GM18858 (cell line): ENCODE measurements at regions not wholly inside any gene's neighbourhood (a gene's known extent, or its start where the extent isn't known, plus 50 kb on each side); places are given as distances from the start of the nearest gene placed in this dataset.

ENCODE experiments used
- ATAC-seq: cut with Tn5 transposase; IDR thresholded peaks from one replicate; pipeline ENCODE4 v1.9.1; 2021; ENCODE audit not compliant: unreplicated experiment

DNA sequence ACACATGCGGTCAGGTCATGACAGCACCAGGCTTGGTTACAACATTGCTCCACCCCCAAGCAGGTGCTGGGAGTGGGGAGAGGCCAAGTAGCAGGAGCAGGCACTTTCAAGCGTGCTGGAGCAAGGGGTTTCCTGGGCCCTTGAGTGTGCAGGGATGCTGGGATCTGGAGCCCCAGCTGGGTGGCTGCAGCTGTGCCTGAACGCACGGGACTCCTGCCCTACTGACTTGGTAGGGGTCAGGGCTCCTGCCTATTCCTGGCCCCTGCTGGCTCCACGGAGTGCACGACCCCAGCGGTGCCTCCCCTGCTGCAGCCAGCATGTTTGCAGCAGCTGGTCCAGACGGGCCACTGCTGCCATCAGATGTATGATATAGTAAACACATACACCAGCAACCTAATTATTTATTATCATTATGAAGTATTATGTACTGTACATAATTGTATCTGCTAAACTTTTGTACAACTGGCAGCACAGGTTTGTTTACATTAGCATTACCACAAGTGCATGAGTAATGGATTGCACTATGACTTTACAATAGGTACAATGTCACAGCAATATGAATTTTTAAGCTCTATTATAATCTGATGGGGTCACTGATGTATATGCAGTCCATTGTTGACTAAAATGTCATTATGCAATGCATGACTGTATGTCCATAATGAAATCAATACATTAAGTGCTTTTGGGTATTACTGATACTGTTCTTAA is 620.6 kb downstream of the RAPGEF2 start:
- ATAC-seq, result no peak

DNA sequence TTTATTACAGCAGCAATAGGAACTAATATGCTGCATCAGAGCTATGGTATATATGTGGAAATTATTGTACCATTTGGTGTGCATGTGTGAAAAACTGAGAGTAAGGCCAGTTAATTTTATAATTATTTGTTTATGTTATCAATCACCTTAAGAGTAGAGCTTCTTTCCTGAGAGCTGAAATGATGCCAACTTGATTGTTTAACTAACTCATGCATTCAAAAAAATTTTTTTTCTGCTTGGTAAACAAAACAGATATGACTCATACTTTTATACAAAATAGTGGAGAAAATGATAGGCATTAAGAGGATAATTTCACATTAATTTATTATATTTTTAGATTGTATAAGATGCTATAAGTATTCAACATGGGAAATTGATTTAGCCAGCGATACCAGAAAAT is 622.7 kb downstream of the RAPGEF2 start:
- ATAC-seq, result no peak

- ATAC-seq, result no peak
Measured at GRCh38 chr4:159735281-159736207, 632.7 kb downstream of the RAPGEF2 start.

DNA sequence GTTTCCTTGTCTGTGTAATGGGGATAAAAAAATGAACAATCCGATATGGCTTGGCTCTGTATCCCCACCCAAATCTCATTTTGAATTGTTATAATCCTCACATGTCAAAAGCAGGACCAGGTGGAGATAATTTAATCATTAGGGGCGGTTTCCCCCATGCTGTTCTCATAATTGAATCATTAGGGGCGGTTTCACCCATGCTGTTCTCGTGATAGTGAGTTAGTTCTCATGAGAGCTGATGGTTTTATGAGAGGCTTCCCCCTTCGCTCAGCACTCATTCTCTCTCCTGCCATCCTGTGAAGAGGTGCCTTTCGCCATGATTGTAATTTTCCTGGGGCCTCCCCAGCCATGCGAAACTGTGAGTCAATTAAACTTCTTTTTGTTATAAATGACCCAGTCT is 633.5 kb downstream of the RAPGEF2 start:
- no peak for ATAC-seq

- no peak for ATAC-seq
Measured at GRCh38 chr4:159743971-159744370, 641.1 kb downstream of the RAPGEF2 start.

DNA sequence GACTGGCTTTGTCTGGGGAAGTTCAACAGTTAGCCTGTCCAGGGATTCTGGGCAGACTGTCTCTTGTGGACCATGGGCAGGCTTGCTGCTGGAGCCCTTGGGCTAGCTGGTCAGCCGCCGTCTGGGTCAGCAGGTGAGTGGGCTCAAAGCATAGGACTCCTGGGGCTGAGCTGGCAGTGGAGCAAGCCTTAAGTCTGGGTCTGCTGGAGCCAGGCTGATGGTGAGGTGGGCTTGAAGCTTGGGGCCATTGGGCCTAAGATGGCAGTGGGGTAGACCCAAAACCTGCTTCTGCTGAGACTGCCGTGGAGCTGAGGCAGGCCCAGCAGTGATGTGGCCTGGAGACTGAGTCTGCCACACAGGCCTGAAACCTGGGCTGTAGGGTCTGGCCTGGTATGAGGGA is 645.1 kb downstream of the RAPGEF2 start:
- ATAC-seq, result no peak

DNA sequence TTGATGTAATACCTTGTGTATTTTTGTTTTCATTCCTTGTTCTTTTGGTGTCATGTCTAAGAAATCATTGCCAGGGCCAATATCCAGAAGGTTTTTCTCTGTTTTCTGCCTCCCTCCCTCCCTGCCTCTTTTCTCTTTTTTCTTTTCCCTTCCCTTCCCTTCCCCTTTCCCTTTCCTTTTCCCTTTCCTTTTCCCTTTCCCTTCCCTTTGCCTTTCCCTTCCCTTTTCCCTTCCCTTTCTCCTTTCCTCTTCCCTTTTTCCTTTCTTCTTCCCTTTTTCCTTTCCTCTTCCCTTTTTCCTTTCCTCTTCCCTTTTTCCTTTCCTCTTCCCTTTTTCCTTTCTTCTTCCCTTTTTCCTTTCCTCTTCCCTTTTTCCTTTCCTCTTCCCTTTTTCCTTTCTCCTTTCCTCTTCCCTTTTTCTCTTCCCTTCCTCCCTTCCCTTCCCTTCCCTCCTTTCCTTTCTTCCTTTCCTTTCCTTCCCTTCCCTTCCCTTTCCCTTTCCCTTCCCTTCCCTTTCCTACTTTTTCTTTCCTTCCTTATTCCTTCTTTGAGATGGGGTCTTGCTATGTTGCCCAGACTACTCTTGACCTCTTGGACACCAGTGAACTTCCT is 646.1 kb downstream of the RAPGEF2 start:
- no peak for ATAC-seq

DNA sequence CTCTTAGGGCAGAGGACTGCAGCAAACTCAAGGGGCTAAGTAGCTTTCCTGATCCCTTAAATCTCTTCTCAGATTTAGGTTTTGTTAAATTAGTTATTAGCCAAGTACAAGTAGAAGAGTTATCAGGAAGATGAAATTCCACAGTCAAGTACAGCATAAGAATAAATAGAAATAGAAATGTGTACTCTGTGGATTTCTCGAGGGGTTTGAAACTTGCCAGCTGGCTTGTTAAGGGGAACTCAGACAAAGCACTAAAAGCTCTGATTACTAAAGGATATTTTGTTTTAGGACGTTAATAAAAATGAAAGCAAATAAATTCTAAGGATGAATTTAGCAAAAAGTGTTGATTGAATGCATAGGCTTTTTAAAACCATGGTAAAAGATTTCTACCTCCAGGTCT is 654.6 kb downstream of the RAPGEF2 start:
- no peak for ATAC-seq

DNA sequence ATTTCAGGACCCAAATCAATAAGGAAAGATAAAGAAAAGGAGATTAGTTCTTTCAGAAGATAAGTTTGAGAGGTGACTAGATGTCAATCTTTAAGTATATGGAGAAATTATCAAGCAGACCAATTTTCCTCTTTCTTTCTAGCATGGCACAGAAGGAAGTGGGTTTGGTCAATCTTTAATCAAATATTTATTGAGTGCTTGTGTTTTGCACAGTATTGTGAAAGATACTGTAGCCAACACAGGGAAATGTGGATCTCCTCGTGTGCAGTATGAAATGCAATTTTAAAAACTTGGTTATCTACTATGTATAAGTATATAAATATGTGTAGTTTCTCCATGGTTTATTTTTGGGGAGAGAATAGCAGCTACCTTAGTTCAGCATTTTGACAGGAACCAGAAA is 655.2 kb downstream of the RAPGEF2 start:
- no peak for ATAC-seq

- ATAC-seq, result no peak
Measured at GRCh38 chr4:159762672-159763071, 659.8 kb downstream of the RAPGEF2 start.

- peak; percentile 87 for ATAC-seq
Measured at GRCh38 chr4:159764343-159764952, 661.6 kb downstream of the RAPGEF2 start.

DNA sequence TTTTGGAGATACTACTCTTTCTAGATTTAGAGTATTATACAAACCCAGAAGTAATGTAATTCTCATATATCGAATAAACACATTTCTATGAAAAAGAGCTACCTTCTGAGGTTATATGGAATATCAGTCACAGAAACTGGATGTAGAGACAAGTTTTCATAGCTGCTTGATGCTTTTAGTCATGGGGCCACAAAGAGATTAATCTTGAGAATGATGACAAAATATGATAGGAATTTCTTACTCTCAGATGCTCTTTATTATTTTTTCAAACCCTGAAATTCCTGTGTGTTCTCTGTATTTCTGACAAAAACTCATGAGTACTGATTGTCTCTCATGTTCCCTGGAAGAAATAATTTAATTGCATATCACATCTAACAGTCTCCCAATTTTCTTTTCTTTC is 662.5 kb downstream of the RAPGEF2 start:
- no peak for ATAC-seq

DNA sequence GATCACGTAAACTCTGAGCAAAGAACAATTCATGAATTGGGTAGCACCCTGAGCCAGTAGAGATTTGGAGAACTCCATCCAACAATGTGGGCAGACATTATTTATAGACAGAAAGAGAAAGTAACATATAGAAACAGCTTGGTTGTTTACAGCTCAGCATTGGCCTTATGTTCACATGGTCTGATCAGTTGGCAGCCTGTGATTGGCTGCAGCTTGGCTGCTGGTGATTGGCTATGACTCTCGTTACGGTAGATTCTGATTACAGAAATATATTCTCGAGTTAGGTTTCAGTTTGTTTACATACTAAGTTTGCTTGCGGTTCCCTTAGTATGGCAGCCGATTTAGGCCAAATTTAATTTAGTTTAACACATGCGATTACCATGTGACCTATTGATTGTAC is 663.4 kb downstream of the RAPGEF2 start:
- ATAC-seq, result no peak

DNA sequence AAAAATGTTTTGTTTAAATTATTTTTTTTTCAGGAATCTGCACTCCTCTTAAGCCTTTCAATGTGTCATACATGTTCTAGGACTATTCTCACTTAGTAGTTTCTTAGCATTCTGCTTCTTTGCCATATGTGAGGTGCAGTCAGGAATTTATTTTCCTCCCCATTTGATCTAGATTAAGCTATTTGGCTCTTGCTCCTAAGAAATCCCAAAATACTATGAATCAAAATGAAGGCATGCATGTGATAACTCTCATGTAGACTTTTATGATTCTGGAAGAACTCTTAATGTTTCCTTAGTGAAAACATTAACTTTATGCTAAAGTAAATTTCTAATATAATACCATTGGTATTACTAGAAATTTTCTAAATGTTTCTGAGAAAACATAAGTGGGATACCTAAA is 664.5 kb downstream of the RAPGEF2 start:
- ATAC-seq, result no peak

DNA sequence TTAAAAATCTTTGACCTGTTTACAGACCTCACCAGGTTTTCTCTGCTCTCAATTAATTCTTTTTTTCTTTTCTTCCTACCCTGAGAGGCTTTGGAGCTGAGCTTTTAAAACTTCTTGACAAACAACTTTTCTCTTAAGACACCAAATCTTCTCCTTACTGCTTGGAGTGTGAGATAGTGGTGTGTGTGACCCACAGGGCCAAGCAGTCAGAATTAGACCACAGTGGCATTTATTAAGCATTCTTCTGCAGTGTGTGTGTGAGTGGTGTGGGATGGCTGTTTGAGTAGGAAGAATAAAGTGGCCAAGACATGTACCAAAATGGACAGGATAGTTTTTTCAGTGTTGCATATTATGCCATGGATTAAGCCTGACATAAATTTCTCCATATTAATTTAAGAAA is 665.1 kb downstream of the RAPGEF2 start:
- ATAC-seq, result no peak

GRCh38 chr4:159770401-159770800 is 667.5 kb downstream of the RAPGEF2 start:
- ATAC-seq, result no peak

- no peak for ATAC-seq
Measured at GRCh38 chr4:159770969-159771368, 668.1 kb downstream of the RAPGEF2 start.

- ATAC-seq, result no peak
Measured at GRCh38 chr4:159776961-159777360, 674.1 kb downstream of the RAPGEF2 start.

- ATAC-seq, result no peak
Measured at GRCh38 chr4:159777689-159778088, 674.8 kb downstream of the RAPGEF2 start.

- peak; percentile 65 for ATAC-seq
Measured at GRCh38 chr4:159778298-159778697, 675.4 kb downstream of the RAPGEF2 start.

DNA sequence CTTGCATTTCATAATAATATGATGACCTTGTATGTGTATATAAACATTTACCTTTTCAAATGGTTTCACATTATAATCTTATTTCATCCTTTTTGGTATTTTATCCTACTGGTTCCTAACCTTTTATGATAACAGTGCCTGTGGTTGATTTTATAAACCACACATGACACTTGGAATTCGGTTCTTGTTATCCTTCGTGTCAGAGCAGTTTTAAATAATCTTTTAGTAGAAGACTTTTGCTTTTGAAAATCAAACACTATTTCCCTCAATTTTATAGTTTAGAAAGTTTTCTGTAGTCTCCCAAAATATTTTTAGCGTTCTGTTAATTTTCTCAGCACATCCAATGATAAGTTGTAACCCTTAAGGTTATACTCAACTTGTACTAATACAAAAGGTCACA is 676.8 kb downstream of the RAPGEF2 start:
- ATAC-seq, result no peak
